Left lung (tissue), 4 donors: ENCODE measurements at regions not wholly inside any gene's neighbourhood (a gene's known extent, or its start where the extent isn't known, plus 50 kb on each side); places are given as distances from the start of the nearest gene placed in this dataset.
"Not testable (repeated sequence)": the region's sequence is repeated elsewhere in the genome, so short reads cannot be mapped to it uniquely, and the experiment has no call there.

Experiments used
- ATAC-seq: fragments of 200-7000 bp; cut with Tn5 transposase; one replicate; pipeline ENCODE4 v1.9.1; 2020; ENCODE audit warnings: moderate library complexity
- DNase-seq, 4 donors: peaks; one replicate each; pipeline ENCODE4 v3.0.0-alpha.2; 2013 to 2020
- H3K27ac ChIP-seq, 2 donors: fragments of 200-600 bp; sonication (generic) in 1 of 2; one replicate each; pipeline versions ENCODE4 v1.5.0 to v1.8.0; 2020 to 2021
- H3K27me3 ChIP-seq, 2 donors: fragments of 200-600 bp; sonication (generic) in 1 of 2; one replicate each; pipeline versions ENCODE4 v1.5.0 to v1.8.0; 2020 to 2021
- H3K36me3 ChIP-seq, 2 donors: fragments of 200-600 bp; sonication (generic) in 1 of 2; one replicate each; pipeline versions ENCODE4 v1.5.0 to v1.8.0; 2020 to 2021
- H3K4me1 ChIP-seq, 2 donors: fragments of 200-600 bp; one replicate each; pipeline ENCODE4 v1.8.0; 2021
- H3K4me3 ChIP-seq, 2 donors: fragments of 200-600 bp; sonication (generic) in 1 of 2; one replicate each; pipeline versions ENCODE4 v1.5.0 to v1.8.0; 2020 to 2021; ENCODE audit warnings: mild to moderate bottlenecking in 1 of 2
- H3K9me3 ChIP-seq, 2 donors: fragments of 200-600 bp; sonication (generic) in 1 of 2; one replicate each; pipeline versions ENCODE4 v1.5.0 to v1.8.0; 2020 to 2021
- intact Hi-C, 2 donors: fragments of 100-400 bp; cut with DNase I; formaldehyde crosslinking; loops; one replicate each; pipeline versions ENCODE4 v1.11.2 to v1.14.2; 2022
- TF ChIP-seq, protein P1 (sequence below), 2 donors: fragments of 200-600 bp; sonication (generic) in 1 of 2; IDR thresholded peaks; one replicate each; pipeline versions ENCODE4 v1.5.0 to v1.8.0; 2021; ENCODE audit warnings: antibody characterized with exemption in 2 of 2
- donor health status: DM: no; HTN: yes; CAD: no.
- donor health status: DM: no; HTN: no; CAD: no.

- DNase-seq (no peak), ATAC-seq (peak; percentile 66)
- no peaks in the 10 kb centered on the region for H3K27me3 ChIP-seq
- intact Hi-C loops: no loop called here
- TF ChIP-seq, protein P1, sequence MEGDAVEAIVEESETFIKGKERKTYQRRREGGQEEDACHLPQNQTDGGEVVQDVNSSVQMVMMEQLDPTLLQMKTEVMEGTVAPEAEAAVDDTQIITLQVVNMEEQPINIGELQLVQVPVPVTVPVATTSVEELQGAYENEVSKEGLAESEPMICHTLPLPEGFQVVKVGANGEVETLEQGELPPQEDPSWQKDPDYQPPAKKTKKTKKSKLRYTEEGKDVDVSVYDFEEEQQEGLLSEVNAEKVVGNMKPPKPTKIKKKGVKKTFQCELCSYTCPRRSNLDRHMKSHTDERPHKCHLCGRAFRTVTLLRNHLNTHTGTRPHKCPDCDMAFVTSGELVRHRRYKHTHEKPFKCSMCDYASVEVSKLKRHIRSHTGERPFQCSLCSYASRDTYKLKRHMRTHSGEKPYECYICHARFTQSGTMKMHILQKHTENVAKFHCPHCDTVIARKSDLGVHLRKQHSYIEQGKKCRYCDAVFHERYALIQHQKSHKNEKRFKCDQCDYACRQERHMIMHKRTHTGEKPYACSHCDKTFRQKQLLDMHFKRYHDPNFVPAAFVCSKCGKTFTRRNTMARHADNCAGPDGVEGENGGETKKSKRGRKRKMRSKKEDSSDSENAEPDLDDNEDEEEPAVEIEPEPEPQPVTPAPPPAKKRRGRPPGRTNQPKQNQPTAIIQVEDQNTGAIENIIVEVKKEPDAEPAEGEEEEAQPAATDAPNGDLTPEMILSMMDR (IDR thresholded peaks at IDR 0.05): no peak
- H3K27ac ChIP-seq: no peak overlapping the region
- no peaks in the 10 kb centered on the region for H3K4me1 ChIP-seq
- no peaks in the 10 kb centered on the region for H3K9me3 ChIP-seq
- H3K4me3 ChIP-seq: no peak overlapping the region
- H3K36me3 ChIP-seq: no peaks in the 10 kb centered on the region
Measured at GRCh38 chr6:134621858-134622257, 303.9 kb upstream of the SGK1 start.

GRCh38 chr6:134619789-134620188 lies 301.9 kb upstream of the SGK1 start:
- TF ChIP-seq, protein P1 (IDR thresholded peaks at IDR 0.05): no peak
- no peaks in the 10 kb centered on the region for H3K9me3 ChIP-seq
- no peaks in the 10 kb centered on the region for H3K4me1 ChIP-seq
- ATAC-seq (peak; percentile 86), DNase-seq (no peak)
- H3K27me3 ChIP-seq: no peaks in the 10 kb centered on the region
- H3K4me3 ChIP-seq: no peak overlapping the region
- H3K36me3 ChIP-seq: no peaks in the 10 kb centered on the region
- no peak overlapping the region for H3K27ac ChIP-seq
- intact Hi-C loops: no loop called here

- TF ChIP-seq, protein P1 (IDR thresholded peaks at IDR 0.05): no peak
- Histone ChIP-seq H3K36me3 (no peaks in the 10 kb centered on the region), H3K4me3 (no peak overlapping the region), H3K27me3 (no peaks in the 10 kb centered on the region), H3K9me3 (no peaks in the 10 kb centered on the region), H3K4me1 (no peaks in the 10 kb centered on the region), H3K27ac (no peak overlapping the region)
- no peak for ATAC-seq
- no peak for DNase-seq
- intact Hi-C loops: no loop called here
Measured at GRCh38 chr6:134619077-134619476, 301.2 kb upstream of the SGK1 start.

DNA sequence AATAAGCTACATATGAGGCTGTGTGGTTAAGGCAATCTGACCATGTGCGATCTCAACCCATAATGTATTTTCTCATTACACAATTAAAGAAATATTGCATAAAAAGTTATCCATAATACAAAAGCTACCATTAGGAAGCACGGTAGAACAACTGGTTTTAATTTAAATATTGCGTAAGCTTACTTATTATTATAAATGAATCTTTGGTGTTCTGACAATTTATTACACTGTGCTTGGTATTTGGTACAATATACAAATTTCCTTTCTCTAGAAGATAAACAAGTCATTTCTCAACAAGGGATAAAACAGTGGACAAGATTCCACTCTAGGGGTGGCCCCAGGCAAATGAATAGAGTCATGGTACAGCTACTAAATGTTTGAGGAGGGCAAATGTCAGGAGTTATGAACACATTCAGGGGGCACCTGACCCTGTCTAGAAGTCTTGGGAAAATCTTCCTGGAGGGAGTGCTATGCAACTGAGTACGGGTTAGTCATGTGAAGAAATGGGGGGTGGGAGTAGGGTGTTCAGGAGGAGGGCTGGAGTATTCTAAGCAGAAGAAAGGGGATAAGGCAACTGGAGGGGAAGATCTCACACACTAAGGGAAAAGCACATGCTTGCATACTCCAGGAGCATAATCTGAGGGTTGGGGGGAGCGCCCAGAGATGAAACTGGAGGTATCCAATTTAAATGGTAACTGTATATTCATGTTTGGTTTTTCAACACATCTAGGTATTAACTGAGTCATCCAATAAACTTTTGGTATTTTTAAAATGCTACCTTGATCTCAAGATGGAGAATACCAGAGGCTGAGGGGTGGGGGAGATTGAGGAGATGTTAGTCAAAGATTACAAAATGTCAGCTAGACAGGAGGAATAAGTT lies 296.9 kb upstream of the SGK1 start:
- Histone ChIP-seq H3K27ac (no peak overlapping the region), H3K27me3 (no peaks in the 10 kb centered on the region), H3K9me3 (no peaks in the 10 kb centered on the region), H3K4me1 (no peaks in the 10 kb centered on the region), H3K36me3 (no peaks in the 10 kb centered on the region), H3K4me3 (no peak overlapping the region)
- intact Hi-C loops: no loop called here
- TF ChIP-seq, protein P1 (IDR thresholded peaks at IDR 0.05): no peak
- ATAC-seq: no peak
- no peak for DNase-seq

- H3K36me3 ChIP-seq, H3K27me3 ChIP-seq, H3K27ac ChIP-seq, intact Hi-C loops, H3K9me3 ChIP-seq, H3K4me3 ChIP-seq, DNase-seq, ATAC-seq, H3K4me1 ChIP-seq: not testable (repeated sequence)
Measured at GRCh38 chr6:134612128-134612527, 294.2 kb upstream of the SGK1 start.

GRCh38 chr6:134610411-134610810 lies 292.5 kb upstream of the SGK1 start:
- H3K27me3 ChIP-seq: no peaks in the 10 kb centered on the region
- no peak overlapping the region for H3K4me3 ChIP-seq
- ATAC-seq: no peak
- no peaks in the 10 kb centered on the region for H3K9me3 ChIP-seq
- no peak for DNase-seq
- intact Hi-C loops: no loop called here
- TF ChIP-seq, protein P1 (IDR thresholded peaks at IDR 0.05): no peak
- no peak overlapping the region for H3K27ac ChIP-seq
- H3K4me1 ChIP-seq: no peaks in the 10 kb centered on the region
- no peaks in the 10 kb centered on the region for H3K36me3 ChIP-seq
